Ramos (cell line): ENCODE measurements at regions not wholly inside any gene's neighbourhood (a gene's known extent, or its start where the extent isn't known, plus 50 kb on each side); places are given as distances from the start of the nearest gene placed in this dataset.
"Not testable (repeated sequence)": the region's sequence is repeated elsewhere in the genome, so short reads cannot be mapped to it uniquely, and the experiment has no call there.

Experiments used
- in situ Hi-C: fragments of 300-500 bp; cut with MboI; formaldehyde crosslinking; loops from one replicate; pipeline ENCODE4 v1.14.3; 2022; ENCODE audit warnings: low sequenced_read_pairs; ENCODE audit not compliant: unreplicated experiment

GRCh38 chr4:38532908-38533499, 131.0 kb upstream of the KLF3 start:
- in situ Hi-C loops: no loop called here

GRCh38 chr4:38534344-38535045, 129.5 kb upstream of the KLF3 start:
- in situ Hi-C loops: no loop called here

GRCh38 chr4:38535071-38535470, 128.9 kb upstream of the KLF3 start:
- in situ Hi-C loops: not testable (repeated sequence)

- in situ Hi-C loops: no loop called here
Measured at GRCh38 chr4:38535717-38536116, 128.3 kb upstream of the KLF3 start.

- in situ Hi-C loops: no loop called here
Measured at GRCh38 chr4:38536716-38537115, 127.3 kb upstream of the KLF3 start.

- in situ Hi-C loops: no loop called here
Measured at GRCh38 chr4:38537666-38538065, 126.3 kb upstream of the KLF3 start.

- in situ Hi-C loops: no loop called here
Measured at GRCh38 chr4:38538517-38538916, 125.5 kb upstream of the KLF3 start.

- in situ Hi-C loops: no loop called here
Measured at GRCh38 chr4:38539501-38539900, 124.5 kb upstream of the KLF3 start.

- in situ Hi-C loops: no loop called here
Measured at GRCh38 chr4:38547052-38547451, 116.9 kb upstream of the KLF3 start.

- in situ Hi-C loops: no loop called here
Measured at GRCh38 chr4:38548256-38548655, 115.7 kb upstream of the KLF3 start.

GRCh38 chr4:38559374-38559773, 104.6 kb upstream of the KLF3 start:
- in situ Hi-C loops: no loop called here

GRCh38 chr4:38560340-38560739, 103.7 kb upstream of the KLF3 start:
- in situ Hi-C loops: no loop called here

GRCh38 chr4:38560768-38561558, 103.0 kb upstream of the KLF3 start:
- in situ Hi-C loops: no loop called here

GRCh38 chr4:38562751-38563198, 101.2 kb upstream of the KLF3 start:
- in situ Hi-C loops: no loop called here

- in situ Hi-C loops: no loop called here
Measured at GRCh38 chr4:38563707-38564495, 100.1 kb upstream of the KLF3 start.

- in situ Hi-C loops: no loop called here
Measured at GRCh38 chr4:38565271-38566199, 98.5 kb upstream of the KLF3 start.

- in situ Hi-C loops: no loop called here
Measured at GRCh38 chr4:38566806-38567398, 97.1 kb upstream of the KLF3 start.

- in situ Hi-C loops: no loop called here
Measured at GRCh38 chr4:38567457-38567856, 96.5 kb upstream of the KLF3 start.

- in situ Hi-C loops: no loop called here
Measured at GRCh38 chr4:38568768-38569167, 95.2 kb upstream of the KLF3 start.
